Daoy (cell line): ENCODE measurements at regions not wholly inside any gene's neighbourhood (a gene's known extent, or its start where the extent isn't known, plus 50 kb on each side); places are given as distances from the start of the nearest gene placed in this dataset.

Experiments used
- DNase-seq: peaks from one replicate; pipeline ENCODE4 v3.0.0-alpha.2; 2015; ENCODE audit warnings: low read depth

- peak; percentile 41 for DNase-seq
Observed at GRCh38 chr16:8374586-8375231, 215.6 kb downstream of the TMEM114 start.

GRCh38 chr16:8373676-8374431 is 216.5 kb downstream of the TMEM114 start:
- no peak for DNase-seq

- no peak for DNase-seq
Observed at GRCh38 chr16:8372141-8372540, 218.2 kb downstream of the TMEM114 start.

- peak; percentile 81 for DNase-seq
Observed at GRCh38 chr16:8370374-8371270, 219.7 kb downstream of the TMEM114 start.

- no peak for DNase-seq
Observed at GRCh38 chr16:8358937-8359336, 231.4 kb downstream of the TMEM114 start.

- no peak for DNase-seq
Observed at GRCh38 chr16:8355675-8356074, 234.6 kb downstream of the TMEM114 start.

- peak; percentile 9 for DNase-seq
Observed at GRCh38 chr16:8346294-8346693, 244.0 kb downstream of the TMEM114 start.

GRCh38 chr16:8342276-8342675 is 248.0 kb downstream of the TMEM114 start:
- no peak for DNase-seq

- no peak for DNase-seq
Observed at GRCh38 chr16:8330761-8331160, 259.6 kb downstream of the TMEM114 start.

GRCh38 chr16:8326232-8326631 is 264.1 kb downstream of the TMEM114 start:
- DNase-seq: no peak

- DNase-seq: no peak
Observed at GRCh38 chr16:8323153-8323552, 267.2 kb downstream of the TMEM114 start.

- DNase-seq: no peak
Observed at GRCh38 chr16:8320131-8320530, 270.2 kb downstream of the TMEM114 start.

- DNase-seq: no peak
Observed at GRCh38 chr16:8310816-8311215, 279.5 kb downstream of the TMEM114 start.

GRCh38 chr16:8310323-8310722 is 280.0 kb downstream of the TMEM114 start:
- DNase-seq: no peak

GRCh38 chr16:8305201-8305600 is 285.1 kb downstream of the TMEM114 start:
- DNase-seq: no peak

- no peak for DNase-seq
Observed at GRCh38 chr16:8299635-8300034, 290.7 kb downstream of the TMEM114 start.

- no peak for DNase-seq
Observed at GRCh38 chr16:8295513-8296237, 294.6 kb downstream of the TMEM114 start.

- peak; percentile 38 for DNase-seq
Observed at GRCh38 chr16:8293413-8293812, 296.9 kb downstream of the TMEM114 start.

GRCh38 chr16:8292271-8292670 is 298.0 kb downstream of the TMEM114 start:
- no peak for DNase-seq

- no peak for DNase-seq
Observed at GRCh38 chr16:8286348-8286747, 304.0 kb downstream of the TMEM114 start.

- no peak for DNase-seq
Observed at GRCh38 chr16:8283195-8283594, 307.1 kb downstream of the TMEM114 start.
